OCI-LY1 (cell line): ENCODE measurements at regions not wholly inside any gene's neighbourhood (a gene's known extent, or its start where the extent isn't known, plus 50 kb on each side); places are given as distances from the start of the nearest gene placed in this dataset.

Experiments
- H2AFZ ChIP-seq: fragments of 200-600 bp; sonication (generic), shearing (Covaris generic); 2 replicates; pipeline ENCODE4 v1.6.0; 2014; ENCODE audit warnings: antibody characterized with exemption, mild to moderate bottlenecking, low read length
- H3F3A ChIP-seq: fragments of 200-600 bp; sonication (generic), shearing (Covaris generic); 2 replicates; pipeline ENCODE4 v1.6.0; 2014; ENCODE audit warnings: mild to moderate bottlenecking, antibody characterized with exemption, low read length, moderate library complexity; ENCODE audit not compliant: insufficient read depth
- H3K27ac ChIP-seq: fragments of 200-600 bp; sonication (generic); 2 replicates; pipeline ENCODE4 v1.5.1; 2014; ENCODE audit warnings: low read length, mixed run types, mild to moderate bottlenecking, low read depth; ENCODE audit not compliant: poor library complexity, severe bottlenecking
- H3K27me3 ChIP-seq: fragments of 200-600 bp; sonication (generic); 2 replicates; pipeline ENCODE4 v1.6.0; 2014; ENCODE audit warnings: antibody characterized with exemption, mild to moderate bottlenecking, low read length, moderate library complexity; ENCODE audit not compliant: insufficient read depth
- H3K36me3 ChIP-seq: fragments of 200-600 bp; sonication (generic); 2 replicates; pipeline ENCODE4 v1.6.1; 2014; ENCODE audit warnings: mild to moderate bottlenecking, antibody characterized with exemption, low read length, moderate library complexity, mixed read lengths; ENCODE audit not compliant: insufficient read depth
- H3K4me1 ChIP-seq: fragments of 200-600 bp; sonication (generic); 2 replicates; pipeline ENCODE4 v1.5.1; 2014; ENCODE audit warnings: mild to moderate bottlenecking, low read length, moderate library complexity; ENCODE audit not compliant: insufficient read depth, severe bottlenecking
- H3K4me2 ChIP-seq: fragments of 200-600 bp; sonication (generic), shearing (Covaris generic); 2 replicates; pipeline ENCODE4 v1.6.1; 2014; ENCODE audit warnings: low read length
- H3K4me3 ChIP-seq: fragments of 200-600 bp; sonication (generic); 2 replicates; pipeline ENCODE4 v1.5.1; 2014; ENCODE audit warnings: low read length, low read depth, mild to moderate bottlenecking, mixed read lengths; ENCODE audit not compliant: poor library complexity, severe bottlenecking
- H3K79me2 ChIP-seq: fragments of 200-600 bp; shearing (Covaris generic); 2 replicates; pipeline ENCODE4 v1.6.1; 2016; ENCODE audit warnings: mixed run types, low read length, mixed read lengths; ENCODE audit not compliant: insufficient read depth
- H3K9ac ChIP-seq: fragments of 200-600 bp; sonication (generic), shearing (Covaris generic); 2 replicates; pipeline ENCODE4 v1.6.1; 2014; ENCODE audit warnings: mild to moderate bottlenecking, low read length, mixed read lengths
- H3K9me2 ChIP-seq: fragments of 200-600 bp; sonication (generic), shearing (Covaris generic); 2 replicates; pipeline ENCODE4 v1.6.1; 2014; ENCODE audit warnings: low read depth, mild to moderate bottlenecking, low read length, mixed read lengths
- H3K9me3 ChIP-seq: fragments of 200-600 bp; shearing (Covaris generic); 2 replicates; pipeline ENCODE4 v1.6.1; 2014; ENCODE audit warnings: low read length, mixed read lengths
- H4K20me1 ChIP-seq: fragments of 200-600 bp; sonication (generic), shearing (Covaris generic); 2 replicates; pipeline ENCODE4 v1.6.0; 2016; ENCODE audit warnings: mild to moderate bottlenecking, low read length; ENCODE audit not compliant: insufficient read depth
- EZH2 ChIP-seq: fragments of 200-600 bp; sonication (generic), shearing (Covaris generic); IDR thresholded peaks from 2 replicates; pipeline ENCODE4 v1.8.0; 2017; ENCODE audit warnings: borderline replicate concordance, mixed run types, mild to moderate bottlenecking, antibody characterized with exemption, low read length, moderate library complexity, mixed read lengths
- TF ChIP-seq, protein P1 (sequence below): fragments of 200-600 bp; sonication (generic), shearing (Covaris generic); IDR thresholded peaks from 2 replicates; pipeline ENCODE4 v1.5.1; 2017; ENCODE audit warnings: mild to moderate bottlenecking, antibody characterized with exemption, low read length, moderate library complexity, mixed read lengths

- H2AFZ ChIP-seq: no peak overlapping the region
- no peak for TF ChIP-seq EZH2
- TF ChIP-seq, protein P1, sequence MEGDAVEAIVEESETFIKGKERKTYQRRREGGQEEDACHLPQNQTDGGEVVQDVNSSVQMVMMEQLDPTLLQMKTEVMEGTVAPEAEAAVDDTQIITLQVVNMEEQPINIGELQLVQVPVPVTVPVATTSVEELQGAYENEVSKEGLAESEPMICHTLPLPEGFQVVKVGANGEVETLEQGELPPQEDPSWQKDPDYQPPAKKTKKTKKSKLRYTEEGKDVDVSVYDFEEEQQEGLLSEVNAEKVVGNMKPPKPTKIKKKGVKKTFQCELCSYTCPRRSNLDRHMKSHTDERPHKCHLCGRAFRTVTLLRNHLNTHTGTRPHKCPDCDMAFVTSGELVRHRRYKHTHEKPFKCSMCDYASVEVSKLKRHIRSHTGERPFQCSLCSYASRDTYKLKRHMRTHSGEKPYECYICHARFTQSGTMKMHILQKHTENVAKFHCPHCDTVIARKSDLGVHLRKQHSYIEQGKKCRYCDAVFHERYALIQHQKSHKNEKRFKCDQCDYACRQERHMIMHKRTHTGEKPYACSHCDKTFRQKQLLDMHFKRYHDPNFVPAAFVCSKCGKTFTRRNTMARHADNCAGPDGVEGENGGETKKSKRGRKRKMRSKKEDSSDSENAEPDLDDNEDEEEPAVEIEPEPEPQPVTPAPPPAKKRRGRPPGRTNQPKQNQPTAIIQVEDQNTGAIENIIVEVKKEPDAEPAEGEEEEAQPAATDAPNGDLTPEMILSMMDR: no peak
These were observed 255.1 kb downstream of the CCSER2 start for GRCh38 chr10:84583501-84583900.

DNA sequence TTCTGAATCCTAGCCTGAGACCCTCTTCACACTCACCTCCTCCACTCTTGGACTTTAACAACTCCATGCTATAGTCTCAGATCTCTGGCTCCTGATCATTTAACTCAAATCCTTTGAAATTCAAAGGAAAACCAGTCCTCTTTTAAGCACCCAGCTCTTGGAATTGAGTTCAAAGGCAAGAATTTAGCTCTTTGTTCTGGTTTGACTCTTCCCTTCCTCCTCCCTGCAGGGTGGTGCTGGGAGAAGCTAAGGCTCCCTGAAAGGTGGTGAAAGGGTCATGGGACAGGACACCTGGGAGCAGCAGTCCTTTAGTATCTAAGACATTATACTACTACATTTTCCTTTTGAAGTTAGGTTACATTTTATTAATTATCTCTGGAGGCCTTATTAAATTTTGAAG, 259.4 kb downstream of the CCSER2 start:
- H3F3A ChIP-seq: no peaks in the 10 kb centered on the region
- no peak overlapping the region for H3K9ac ChIP-seq
- H3K4me1 ChIP-seq: no peaks in the 10 kb centered on the region
- H2AFZ ChIP-seq: no peak overlapping the region
- H3K9me3 ChIP-seq: no peaks in the 10 kb centered on the region
- no peaks in the 10 kb centered on the region for H4K20me1 ChIP-seq
- TF ChIP-seq, protein P1: no peak
- TF ChIP-seq EZH2: no peak
- no peak overlapping the region for H3K27ac ChIP-seq
- no peaks in the 10 kb centered on the region for H3K79me2 ChIP-seq
- no peaks in the 10 kb centered on the region for H3K9me2 ChIP-seq
- no peak overlapping the region for H3K4me3 ChIP-seq
- 0 out of 2 replicates have a peak, but pooled peaks cover 4% of the 10 kb centered on the region for H3K27me3 ChIP-seq
- H3K36me3 ChIP-seq: no peaks in the 10 kb centered on the region
- no peak overlapping the region for H3K4me2 ChIP-seq

More at GRCh38 chr10:84583501-84583900, 255.1 kb downstream of the CCSER2 start:
- H3K4me3 ChIP-seq: no peak overlapping the region
- no peaks in the 10 kb centered on the region for H3K79me2 ChIP-seq
- H3K9ac ChIP-seq: no peak overlapping the region
- H3K36me3 ChIP-seq: no peaks in the 10 kb centered on the region
- no peaks in the 10 kb centered on the region for H3K9me2 ChIP-seq
- no peak overlapping the region for H3K4me2 ChIP-seq
- H3K27ac ChIP-seq: no peak overlapping the region
- no peaks in the 10 kb centered on the region for H3K9me3 ChIP-seq
- no peaks in the 10 kb centered on the region for H3F3A ChIP-seq
- H4K20me1 ChIP-seq: no peaks in the 10 kb centered on the region
- H3K4me1 ChIP-seq: no peaks in the 10 kb centered on the region
- H3K27me3 ChIP-seq: no peaks in the 10 kb centered on the region

DNA sequence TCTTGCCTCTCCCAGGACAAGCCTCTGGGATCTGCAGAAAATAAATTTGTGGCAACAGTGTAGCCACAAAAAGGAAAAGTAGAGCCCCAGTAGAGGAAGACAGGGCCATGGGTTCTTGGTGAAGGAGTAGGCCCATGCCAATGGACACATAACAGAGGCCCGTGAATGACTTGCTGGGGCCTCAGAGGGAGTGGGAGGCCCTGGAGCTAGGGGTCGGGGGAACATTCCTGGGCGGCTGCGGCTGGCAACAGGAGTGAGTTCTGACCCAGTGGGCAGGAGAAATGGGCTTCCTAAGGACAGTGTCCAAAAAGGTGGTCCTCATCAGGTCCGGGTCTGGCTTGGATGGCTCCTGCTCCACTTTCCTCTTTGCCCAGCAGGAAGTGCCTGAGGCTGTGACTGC, 260.0 kb downstream of the CCSER2 start:
- Histone ChIP-seq H3F3A (no peaks in the 10 kb centered on the region), H3K4me2 (no peak overlapping the region), H4K20me1 (no peaks in the 10 kb centered on the region), H3K9me3 (no peaks in the 10 kb centered on the region), H3K4me3 (no peak overlapping the region), H3K27ac (no peak overlapping the region), H3K9me2 (no peaks in the 10 kb centered on the region), H3K79me2 (no peaks in the 10 kb centered on the region), H3K4me1 (no peaks in the 10 kb centered on the region), H3K27me3 (0 out of 2 replicates have a peak, but pooled peaks cover 4% of the 10 kb centered on the region), H3K9ac (no peak overlapping the region), H3K36me3 (no peaks in the 10 kb centered on the region), H2AFZ (no peak overlapping the region)
- no peak for TF ChIP-seq EZH2
- TF ChIP-seq, protein P1: no peak
